ENCODE measurements at regions not wholly inside any gene's neighbourhood (a gene's known extent, or its start where the extent isn't known, plus 50 kb on each side); places are given as distances from the start of the nearest gene placed in this dataset.

GRCh38 chr3:148420242-148420641 is 277.5 kb upstream of the AGTR1 start:
- Histone ChIP-seq H3K9ac (ENCODE audit: low read length in 5 of 5) (no peak overlapping the region), H3K4me1 (ENCODE audit: control insufficient read depth in 5 of 5, insufficient read depth in 5 of 5, low read length in 5 of 5) (no peaks in the 10 kb centered on the region), H3K27ac (ENCODE audit: low read depth, low read length) (no peak overlapping the region), H3K9me3 (ENCODE audit: control insufficient read depth in 5 of 5, low read length in 5 of 5) (no peaks in the 10 kb centered on the region), H3K36me3 (ENCODE audit: control insufficient read depth in 5 of 5, insufficient read depth in 5 of 5, low read length in 5 of 5) (no peaks in the 10 kb centered on the region), H3K27me3 (ENCODE audit: control insufficient read depth in 5 of 5, insufficient read depth in 4 of 5, low read length in 5 of 5) (no peaks in the 10 kb centered on the region), H3K4me3 (ENCODE audit: low read depth in 1 of 5, low read length in 5 of 5) (no peak overlapping the region)

- Histone ChIP-seq H3K36me3 (ENCODE audit: control insufficient read depth in 5 of 5, insufficient read depth in 5 of 5, low read length in 5 of 5) (no peaks in the 10 kb centered on the region), H3K9ac (ENCODE audit: low read length in 5 of 5) (no peak overlapping the region), H3K27me3 (ENCODE audit: control insufficient read depth in 5 of 5, insufficient read depth in 4 of 5, low read length in 5 of 5) (no peaks in the 10 kb centered on the region), H3K27ac (ENCODE audit: low read depth, low read length) (no peak overlapping the region), H3K9me3 (ENCODE audit: control insufficient read depth in 5 of 5, low read length in 5 of 5) (no peaks in the 10 kb centered on the region), H3K4me3 (ENCODE audit: low read depth in 1 of 5, low read length in 5 of 5) (no peak overlapping the region), H3K4me1 (ENCODE audit: control insufficient read depth in 5 of 5, insufficient read depth in 5 of 5, low read length in 5 of 5) (no peaks in the 10 kb centered on the region)
These were observed 268.7 kb upstream of the AGTR1 start for GRCh38 chr3:148428862-148429605.

- Histone ChIP-seq H3K36me3 (ENCODE audit: control insufficient read depth in 5 of 5, insufficient read depth in 5 of 5, low read length in 5 of 5) (no peaks in the 10 kb centered on the region), H3K9me3 (ENCODE audit: control insufficient read depth in 5 of 5, low read length in 5 of 5) (peaks cover 0 to 3% (median 0%) of the 10 kb centered on the region in 5 donors), H3K4me1 (ENCODE audit: control insufficient read depth in 5 of 5, insufficient read depth in 5 of 5, low read length in 5 of 5) (no peaks in the 10 kb centered on the region), H3K9ac (ENCODE audit: low read length in 5 of 5) (no peak overlapping the region), H3K4me3 (ENCODE audit: low read depth in 1 of 5, low read length in 5 of 5) (no peak overlapping the region), H3K27me3 (ENCODE audit: control insufficient read depth in 5 of 5, insufficient read depth in 4 of 5, low read length in 5 of 5) (no peaks in the 10 kb centered on the region), H3K27ac (ENCODE audit: low read depth, low read length) (no peak overlapping the region)
These were observed 264.0 kb upstream of the AGTR1 start for GRCh38 chr3:148433665-148434064.

- H3K4me3 ChIP-seq (ENCODE audit: low read depth in 1 of 5, low read length in 5 of 5) = no peak overlapping the region
- H3K9ac ChIP-seq (ENCODE audit: low read length in 5 of 5) = no peak overlapping the region
- H3K4me1 ChIP-seq (ENCODE audit: control insufficient read depth in 5 of 5, insufficient read depth in 5 of 5, low read length in 5 of 5) = no peaks in the 10 kb centered on the region
- no peaks in the 10 kb centered on the region for H3K27me3 ChIP-seq (ENCODE audit: control insufficient read depth in 5 of 5, insufficient read depth in 4 of 5, low read length in 5 of 5)
- no peak overlapping the region for H3K27ac ChIP-seq (ENCODE audit: low read depth, low read length)
- no peaks in the 10 kb centered on the region for H3K36me3 ChIP-seq (ENCODE audit: control insufficient read depth in 5 of 5, insufficient read depth in 5 of 5, low read length in 5 of 5)
- H3K9me3 ChIP-seq (ENCODE audit: control insufficient read depth in 5 of 5, low read length in 5 of 5) = peaks cover 0 to 3% (median 0%) of the 10 kb centered on the region in 5 donors
These were observed 262.2 kb upstream of the AGTR1 start for GRCh38 chr3:148435534-148435933.

GRCh38 chr3:148439254-148439822 is 258.4 kb upstream of the AGTR1 start:
- Histone ChIP-seq H3K27me3 (ENCODE audit: control insufficient read depth in 5 of 5, insufficient read depth in 4 of 5, low read length in 5 of 5) (no peaks in the 10 kb centered on the region), H3K4me1 (ENCODE audit: control insufficient read depth in 5 of 5, insufficient read depth in 5 of 5, low read length in 5 of 5) (no peaks in the 10 kb centered on the region), H3K4me3 (ENCODE audit: low read depth in 1 of 5, low read length in 5 of 5) (no peak overlapping the region), H3K27ac (ENCODE audit: low read depth, low read length) (no peak overlapping the region), H3K36me3 (ENCODE audit: control insufficient read depth in 5 of 5, insufficient read depth in 5 of 5, low read length in 5 of 5) (no peaks in the 10 kb centered on the region), H3K9ac (ENCODE audit: low read length in 5 of 5) (no peak overlapping the region), H3K9me3 (ENCODE audit: control insufficient read depth in 5 of 5, low read length in 5 of 5) (peaks cover 0 to 3% (median 0%) of the 10 kb centered on the region in 5 donors)

- H3K36me3 ChIP-seq (ENCODE audit: control insufficient read depth in 5 of 5, insufficient read depth in 5 of 5, low read length in 5 of 5) = no peaks in the 10 kb centered on the region
These were observed 256.5 kb upstream of the AGTR1 start for GRCh38 chr3:148441191-148441590.

GRCh38 chr3:148450819-148451218 is 246.9 kb upstream of the AGTR1 start:
- H3K4me1 ChIP-seq (ENCODE audit: control insufficient read depth in 5 of 5, insufficient read depth in 5 of 5, low read length in 5 of 5) = peaks cover 0 to 4% (median 3%) of the 10 kb centered on the region in 5 donors
- H3K4me3 ChIP-seq (ENCODE audit: low read depth in 1 of 5, low read length in 5 of 5) = no peak overlapping the region
- H3K36me3 ChIP-seq (ENCODE audit: control insufficient read depth in 5 of 5, insufficient read depth in 5 of 5, low read length in 5 of 5) = no peaks in the 10 kb centered on the region
- H3K9ac ChIP-seq (ENCODE audit: low read length in 5 of 5) = no peak overlapping the region
- no peaks in the 10 kb centered on the region for H3K27me3 ChIP-seq (ENCODE audit: control insufficient read depth in 5 of 5, insufficient read depth in 4 of 5, low read length in 5 of 5)
- no peaks in the 10 kb centered on the region for H3K9me3 ChIP-seq (ENCODE audit: control insufficient read depth in 5 of 5, low read length in 5 of 5)
- H3K27ac ChIP-seq (ENCODE audit: low read depth, low read length) = no peak overlapping the region

More at GRCh38 chr3:148441191-148441590, 256.5 kb upstream of the AGTR1 start:
- Histone ChIP-seq H3K9ac (ENCODE audit: low read length in 5 of 5) (no peak overlapping the region), H3K27ac (ENCODE audit: low read depth, low read length) (no peak overlapping the region), H3K9me3 (ENCODE audit: control insufficient read depth in 5 of 5, low read length in 5 of 5) (peaks cover 0 to 3% (median 0%) of the 10 kb centered on the region in 5 donors), H3K4me3 (ENCODE audit: low read depth in 1 of 5, low read length in 5 of 5) (no peak overlapping the region), H3K4me1 (ENCODE audit: control insufficient read depth in 5 of 5, insufficient read depth in 5 of 5, low read length in 5 of 5) (no peaks in the 10 kb centered on the region), H3K27me3 (ENCODE audit: control insufficient read depth in 5 of 5, insufficient read depth in 4 of 5, low read length in 5 of 5) (no peaks in the 10 kb centered on the region)

- Histone ChIP-seq H3K27ac (ENCODE audit: low read depth, low read length) (no peak overlapping the region), H3K36me3 (ENCODE audit: control insufficient read depth in 5 of 5, insufficient read depth in 5 of 5, low read length in 5 of 5) (no peaks in the 10 kb centered on the region), H3K9me3 (ENCODE audit: control insufficient read depth in 5 of 5, low read length in 5 of 5) (no peaks in the 10 kb centered on the region), H3K27me3 (ENCODE audit: control insufficient read depth in 5 of 5, insufficient read depth in 4 of 5, low read length in 5 of 5) (no peaks in the 10 kb centered on the region), H3K9ac (ENCODE audit: low read length in 5 of 5) (no peak overlapping the region), H3K4me3 (ENCODE audit: low read depth in 1 of 5, low read length in 5 of 5) (no peak overlapping the region), H3K4me1 (ENCODE audit: control insufficient read depth in 5 of 5, insufficient read depth in 5 of 5, low read length in 5 of 5) (peaks cover 0 to 4% (median 3%) of the 10 kb centered on the region in 5 donors)
These were observed 245.7 kb upstream of the AGTR1 start for GRCh38 chr3:148451969-148452368.

DNA sequence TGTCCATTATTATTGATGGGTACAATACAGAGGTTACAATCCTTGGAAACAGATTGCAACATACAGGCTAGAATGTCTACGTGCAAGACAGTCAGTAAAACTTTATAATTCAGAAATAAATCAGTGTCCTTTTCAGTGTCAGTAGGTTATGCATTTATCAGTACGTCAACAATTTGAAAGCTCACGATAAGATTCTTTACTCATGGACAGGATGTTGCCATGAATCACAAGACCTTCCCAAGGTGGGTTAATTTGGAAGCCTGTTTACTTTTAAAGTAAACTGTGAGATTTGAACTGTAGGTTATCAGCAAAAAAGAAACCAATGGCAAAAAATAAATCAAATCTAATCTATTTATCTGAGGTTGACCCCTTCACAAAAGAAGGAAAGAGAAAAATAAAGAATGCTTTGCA is 243.9 kb upstream of the AGTR1 start:
- H3K4me3 ChIP-seq (ENCODE audit: low read depth in 1 of 5, low read length in 5 of 5) = no peak overlapping the region
- H3K27me3 ChIP-seq (ENCODE audit: control insufficient read depth in 5 of 5, insufficient read depth in 4 of 5, low read length in 5 of 5) = no peaks in the 10 kb centered on the region
- H3K9ac ChIP-seq (ENCODE audit: low read length in 5 of 5) = no peak overlapping the region
- H3K4me1 ChIP-seq (ENCODE audit: control insufficient read depth in 5 of 5, insufficient read depth in 5 of 5, low read length in 5 of 5) = peaks cover 0 to 4% (median 3%) of the 10 kb centered on the region in 5 donors
- no peaks in the 10 kb centered on the region for H3K36me3 ChIP-seq (ENCODE audit: control insufficient read depth in 5 of 5, insufficient read depth in 5 of 5, low read length in 5 of 5)
- H3K27ac ChIP-seq (ENCODE audit: low read depth, low read length) = no peak overlapping the region
- no peaks in the 10 kb centered on the region for H3K9me3 ChIP-seq (ENCODE audit: control insufficient read depth in 5 of 5, low read length in 5 of 5)

GRCh38 chr3:148455098-148455497 is 242.6 kb upstream of the AGTR1 start:
- Histone ChIP-seq H3K27ac (ENCODE audit: low read depth, low read length) (no peak overlapping the region), H3K27me3 (ENCODE audit: control insufficient read depth in 5 of 5, insufficient read depth in 4 of 5, low read length in 5 of 5) (no peaks in the 10 kb centered on the region), H3K4me3 (ENCODE audit: low read depth in 1 of 5, low read length in 5 of 5) (no peak overlapping the region), H3K9ac (ENCODE audit: low read length in 5 of 5) (no peak overlapping the region), H3K4me1 (ENCODE audit: control insufficient read depth in 5 of 5, insufficient read depth in 5 of 5, low read length in 5 of 5) (peaks cover 0 to 4% (median 3%) of the 10 kb centered on the region in 5 donors), H3K36me3 (ENCODE audit: control insufficient read depth in 5 of 5, insufficient read depth in 5 of 5, low read length in 5 of 5) (no peaks in the 10 kb centered on the region), H3K9me3 (ENCODE audit: control insufficient read depth in 5 of 5, low read length in 5 of 5) (no peaks in the 10 kb centered on the region)
